Activated CD8-positive, alpha-beta memory T cell treated with anti-CD3 and anti-CD28 coated beads for 1 hour (primary cell): ENCODE measurements at regions not wholly inside any gene's neighbourhood (a gene's known extent, or its start where the extent isn't known, plus 50 kb on each side); places are given as distances from the start of the nearest gene placed in this dataset.
A peak's percentile ranks its signal among the peaks of the same experiment; 100 is the strongest.
"Not testable (repeated sequence)": the region's sequence is repeated elsewhere in the genome, so short reads cannot be mapped to it uniquely, and the experiment has no call there.

Experiments used
- DNase-seq, 2 donors: peaks; one replicate each; pipeline ENCODE4 v3.0.0-alpha.2; 2020; ENCODE audit warnings: low read depth in 1 of 2; ENCODE audit errors: extremely low read depth in 1 of 2

GRCh38 chr2:57674025-57674424, 372.6 kb upstream of the VRK2 start:
- DNase-seq = no peak

GRCh38 chr2:57674743-57675142, 371.9 kb upstream of the VRK2 start:
- DNase-seq = no peak

GRCh38 chr2:57677296-57677695, 369.3 kb upstream of the VRK2 start:
- no peak for DNase-seq

GRCh38 chr2:57681650-57682049, 365.0 kb upstream of the VRK2 start:
- DNase-seq = no peak

GRCh38 chr2:57685032-57685431, 361.6 kb upstream of the VRK2 start:
- no peak for DNase-seq

- no peak for DNase-seq
Observed at GRCh38 chr2:57692395-57692794, 354.2 kb upstream of the VRK2 start.

- no peak for DNase-seq
Observed at GRCh38 chr2:57693177-57693576, 353.4 kb upstream of the VRK2 start.

GRCh38 chr2:57693965-57694364, 352.6 kb upstream of the VRK2 start:
- no peak for DNase-seq

- DNase-seq = no peak
Observed at GRCh38 chr2:57696016-57696415, 350.6 kb upstream of the VRK2 start.

- no peak for DNase-seq
Observed at GRCh38 chr2:57698392-57698791, 348.2 kb upstream of the VRK2 start.

GRCh38 chr2:57698935-57699449, 347.6 kb upstream of the VRK2 start:
- no peak for DNase-seq

- no peak for DNase-seq
Observed at GRCh38 chr2:57701391-57701791, 345.2 kb upstream of the VRK2 start.

GRCh38 chr2:57703407-57703806, 343.2 kb upstream of the VRK2 start:
- no peak for DNase-seq

GRCh38 chr2:57707794-57708193, 338.8 kb upstream of the VRK2 start:
- DNase-seq = not testable (repeated sequence)

GRCh38 chr2:57711991-57712390, 334.6 kb upstream of the VRK2 start:
- DNase-seq = no peak

- DNase-seq = peak in 1 of 2 donors; percentile 0
Observed at GRCh38 chr2:57720728-57721627, 325.6 kb upstream of the VRK2 start.

- DNase-seq = no peak
Observed at GRCh38 chr2:57725337-57725947, 321.2 kb upstream of the VRK2 start.

GRCh38 chr2:57726294-57726693, 320.3 kb upstream of the VRK2 start:
- DNase-seq = no peak

GRCh38 chr2:57728691-57729090, 317.9 kb upstream of the VRK2 start:
- no peak for DNase-seq

- no peak for DNase-seq
Observed at GRCh38 chr2:57733956-57734355, 312.6 kb upstream of the VRK2 start.

GRCh38 chr2:57740891-57741290, 305.7 kb upstream of the VRK2 start:
- DNase-seq = no peak

GRCh38 chr2:57753636-57754035, 293.0 kb upstream of the VRK2 start:
- DNase-seq = no peak
